Activated CD4-positive, alpha-beta T cell treated with anti-CD3 and anti-CD28 coated beads, Interleukin-2, amount 10 ng/mL, durations not matched to agents 7 days and 5 days (primary cell): ENCODE measurements at regions not wholly inside any gene's neighbourhood (a gene's known extent, or its start where the extent isn't known, plus 50 kb on each side); places are given as distances from the start of the nearest gene placed in this dataset.
"Not testable (repeated sequence)": the region's sequence is repeated elsewhere in the genome, so short reads cannot be mapped to it uniquely, and the experiment has no call there.

ENCODE experiments used
- CTCF ChIA-PET: fragments of 350-600 bp; sonication (Branson Sonifier 250); formaldehyde crosslinking; loops from one replicate; lab custom pipeline; 2021; ENCODE audit warnings: antibody characterized with exemption; lab: Charles Lee
- POLR2A ChIA-PET: fragments of 350-600 bp; sonication (Branson Sonifier 250); formaldehyde crosslinking; loops from one replicate; lab custom pipeline; 2021; ENCODE audit warnings: antibody characterized with exemption; lab: Charles Lee
- DNase-seq: peaks from one replicate; pipeline ENCODE4 v3.0.0-alpha.2; 2020
- H3K27ac Mint-ChIP-seq: one replicate; pipeline ENCODE4 v1.8.0; 2021; ENCODE audit warnings: mild to moderate bottlenecking, moderate library complexity, mixed read lengths
- H3K27me3 Mint-ChIP-seq: one replicate; pipeline ENCODE4 v1.8.0; 2021; ENCODE audit warnings: mixed read lengths
- H3K36me3 Mint-ChIP-seq: one replicate; pipeline ENCODE4 v1.8.0; 2021; ENCODE audit warnings: low read depth, mixed read lengths
- H3K4me1 Mint-ChIP-seq: one replicate; pipeline ENCODE4 v1.8.0; 2021; ENCODE audit warnings: mixed read lengths
- H3K4me3 Mint-ChIP-seq: one replicate; pipeline ENCODE4 v1.8.0; 2021; ENCODE audit warnings: mild to moderate bottlenecking, moderate library complexity, mixed read lengths
- H3K9me3 Mint-ChIP-seq: one replicate; pipeline ENCODE4 v1.8.0; 2021; ENCODE audit warnings: mixed read lengths

GRCh38 chrX:25762656-25763055, 375.5 kb upstream of the MAGEB18 start:
- Mint-ChIP-seq H3K4me3 (no peak overlapping the region), H3K4me1 (no peaks in the 10 kb centered on the region)
- CTCF ChIA-PET: no interaction called here

GRCh38 chrX:25771853-25772252, 366.3 kb upstream of the MAGEB18 start:
- H3K9me3 Mint-ChIP-seq, H3K4me3 Mint-ChIP-seq, CTCF ChIA-PET, H3K27me3 Mint-ChIP-seq, H3K4me1 Mint-ChIP-seq, POLR2A ChIA-PET, H3K36me3 Mint-ChIP-seq, H3K27ac Mint-ChIP-seq, DNase-seq: not testable (repeated sequence)

More at GRCh38 chrX:25762656-25763055, 375.5 kb upstream of the MAGEB18 start:
- POLR2A ChIA-PET: no interaction called here
- Mint-ChIP-seq H3K9me3 (no peaks in the 10 kb centered on the region), H3K36me3 (no peaks in the 10 kb centered on the region), H3K27me3 (no peaks in the 10 kb centered on the region), H3K27ac (no peak overlapping the region)
- no peak for DNase-seq

GRCh38 chrX:25797796-25798195, 340.3 kb upstream of the MAGEB18 start:
- CTCF ChIA-PET, H3K9me3 Mint-ChIP-seq, H3K4me3 Mint-ChIP-seq, POLR2A ChIA-PET, H3K27me3 Mint-ChIP-seq, DNase-seq, H3K27ac Mint-ChIP-seq, H3K36me3 Mint-ChIP-seq, H3K4me1 Mint-ChIP-seq: not testable (repeated sequence)

- Mint-ChIP-seq H3K4me1 (no peaks in the 10 kb centered on the region), H3K27me3 (no peaks in the 10 kb centered on the region), H3K36me3 (no peaks in the 10 kb centered on the region), H3K4me3 (no peak overlapping the region), H3K27ac (no peak overlapping the region), H3K9me3 (peaks cover 12% of the 10 kb centered on the region)
- POLR2A ChIA-PET: no interaction called here
- CTCF ChIA-PET: no interaction called here
- DNase-seq: no peak
Observed at GRCh38 chrX:25805744-25806143, 332.4 kb upstream of the MAGEB18 start.

GRCh38 chrX:25807022-25807421, 331.1 kb upstream of the MAGEB18 start:
- H3K36me3 Mint-ChIP-seq: no peaks in the 10 kb centered on the region
- H3K4me1 Mint-ChIP-seq: no peaks in the 10 kb centered on the region
- no peak overlapping the region for H3K27ac Mint-ChIP-seq
- no peak overlapping the region for H3K4me3 Mint-ChIP-seq
- peaks cover 12% of the 10 kb centered on the region for H3K9me3 Mint-ChIP-seq
- ChIA-PET CTCF (no interaction called here), POLR2A (no interaction called here)
- H3K27me3 Mint-ChIP-seq: no peaks in the 10 kb centered on the region
- no peak for DNase-seq

- ChIA-PET POLR2A (no interaction called here), CTCF (no interaction called here)
- Mint-ChIP-seq H3K4me1 (no peaks in the 10 kb centered on the region), H3K9me3 (peaks cover 6% of the 10 kb centered on the region), H3K27ac (no peak overlapping the region), H3K4me3 (no peak overlapping the region), H3K36me3 (no peaks in the 10 kb centered on the region), H3K27me3 (no peaks in the 10 kb centered on the region)
- no peak for DNase-seq
Observed at GRCh38 chrX:25810202-25810601, 327.9 kb upstream of the MAGEB18 start.

- Mint-ChIP-seq H3K4me3 (no peak overlapping the region), H3K27ac (no peak overlapping the region), H3K36me3 (no peaks in the 10 kb centered on the region), H3K4me1 (no peaks in the 10 kb centered on the region), H3K9me3 (no peaks in the 10 kb centered on the region), H3K27me3 (no peaks in the 10 kb centered on the region)
- ChIA-PET POLR2A (no interaction called here), CTCF (no interaction called here)
- no peak for DNase-seq
Observed at GRCh38 chrX:25819879-25820278, 318.3 kb upstream of the MAGEB18 start.

GRCh38 chrX:25851141-25851540, 287.0 kb upstream of the MAGEB18 start:
- H3K27ac Mint-ChIP-seq: no peak overlapping the region
- H3K27me3 Mint-ChIP-seq: no peaks in the 10 kb centered on the region
- no peaks in the 10 kb centered on the region for H3K36me3 Mint-ChIP-seq
- H3K4me1 Mint-ChIP-seq: no peaks in the 10 kb centered on the region
- H3K9me3 Mint-ChIP-seq: peaks cover 3% of the 10 kb centered on the region
- ChIA-PET CTCF (no interaction called here), POLR2A (no interaction called here)
- no peak for DNase-seq
- no peak overlapping the region for H3K4me3 Mint-ChIP-seq

- Mint-ChIP-seq H3K27me3 (no peaks in the 10 kb centered on the region), H3K27ac (no peak overlapping the region), H3K4me1 (no peaks in the 10 kb centered on the region), H3K9me3 (peaks cover 3% of the 10 kb centered on the region), H3K36me3 (no peaks in the 10 kb centered on the region), H3K4me3 (no peak overlapping the region)
- POLR2A ChIA-PET: no interaction called here
- CTCF ChIA-PET: no interaction called here
- no peak for DNase-seq
Observed at GRCh38 chrX:25853002-25853479, 285.1 kb upstream of the MAGEB18 start.

GRCh38 chrX:25858273-25858880, 279.8 kb upstream of the MAGEB18 start:
- no peak overlapping the region for H3K4me3 Mint-ChIP-seq
- CTCF ChIA-PET: no interaction called here
- POLR2A ChIA-PET: no interaction called here
- H3K27ac Mint-ChIP-seq: no peak overlapping the region
- no peaks in the 10 kb centered on the region for H3K27me3 Mint-ChIP-seq
- peaks cover 2% of the 10 kb centered on the region for H3K9me3 Mint-ChIP-seq
- no peak for DNase-seq
- H3K4me1 Mint-ChIP-seq: no peaks in the 10 kb centered on the region
- H3K36me3 Mint-ChIP-seq: no peaks in the 10 kb centered on the region

GRCh38 chrX:25860322-25860721, 277.8 kb upstream of the MAGEB18 start:
- Mint-ChIP-seq H3K36me3 (no peaks in the 10 kb centered on the region), H3K9me3 (peaks cover 2% of the 10 kb centered on the region), H3K4me1 (no peaks in the 10 kb centered on the region), H3K27ac (no peak overlapping the region), H3K4me3 (no peak overlapping the region), H3K27me3 (no peaks in the 10 kb centered on the region)
- ChIA-PET CTCF (no interaction called here), POLR2A (no interaction called here)
- DNase-seq: no peak

GRCh38 chrX:25869761-25870160, 268.4 kb upstream of the MAGEB18 start:
- ChIA-PET POLR2A (no interaction called here), CTCF (no interaction called here)
- H3K27me3 Mint-ChIP-seq: no peaks in the 10 kb centered on the region
- no peak overlapping the region for H3K4me3 Mint-ChIP-seq
- no peak overlapping the region for H3K27ac Mint-ChIP-seq
- no peaks in the 10 kb centered on the region for H3K4me1 Mint-ChIP-seq
- no peak for DNase-seq
- no peaks in the 10 kb centered on the region for H3K36me3 Mint-ChIP-seq
- H3K9me3 Mint-ChIP-seq: no peaks in the 10 kb centered on the region

- ChIA-PET POLR2A (no interaction called here), CTCF (no interaction called here)
- Mint-ChIP-seq H3K27me3 (no peaks in the 10 kb centered on the region), H3K27ac (no peak overlapping the region), H3K36me3 (no peaks in the 10 kb centered on the region), H3K4me1 (no peaks in the 10 kb centered on the region), H3K4me3 (no peak overlapping the region), H3K9me3 (no peaks in the 10 kb centered on the region)
- DNase-seq: no peak
Observed at GRCh38 chrX:25872786-25873185, 265.4 kb upstream of the MAGEB18 start.

- Mint-ChIP-seq H3K27ac (no peak overlapping the region), H3K36me3 (no peaks in the 10 kb centered on the region), H3K27me3 (no peaks in the 10 kb centered on the region), H3K4me3 (no peak overlapping the region), H3K9me3 (no peaks in the 10 kb centered on the region), H3K4me1 (no peaks in the 10 kb centered on the region)
- no peak for DNase-seq
- ChIA-PET POLR2A (no interaction called here), CTCF (no interaction called here)
Observed at GRCh38 chrX:25873196-25873595, 264.9 kb upstream of the MAGEB18 start.
